GM23248 (cell line): ENCODE measurements at regions not wholly inside any gene's neighbourhood (a gene's known extent, or its start where the extent isn't known, plus 50 kb on each side); places are given as distances from the start of the nearest gene placed in this dataset.

ENCODE experiments used
- EZH2 ChIP-seq: fragments of 200-600 bp; sonication (generic); IDR thresholded peaks from 2 replicates; pipeline ENCODE4 v1.6.1; 2018; ENCODE audit warnings: antibody characterized with exemption, mild to moderate bottlenecking; ENCODE audit not compliant: insufficient read depth, poor library complexity, severe bottlenecking
- EZH2phosphoT487 ChIP-seq: fragments of 200-600 bp; sonication (generic); IDR thresholded peaks from 2 replicates; pipeline ENCODE4 v1.6.1; 2018; ENCODE audit warnings: antibody characterized with exemption, moderate library complexity, mild to moderate bottlenecking, low read depth; ENCODE audit not compliant: insufficient read depth

DNA sequence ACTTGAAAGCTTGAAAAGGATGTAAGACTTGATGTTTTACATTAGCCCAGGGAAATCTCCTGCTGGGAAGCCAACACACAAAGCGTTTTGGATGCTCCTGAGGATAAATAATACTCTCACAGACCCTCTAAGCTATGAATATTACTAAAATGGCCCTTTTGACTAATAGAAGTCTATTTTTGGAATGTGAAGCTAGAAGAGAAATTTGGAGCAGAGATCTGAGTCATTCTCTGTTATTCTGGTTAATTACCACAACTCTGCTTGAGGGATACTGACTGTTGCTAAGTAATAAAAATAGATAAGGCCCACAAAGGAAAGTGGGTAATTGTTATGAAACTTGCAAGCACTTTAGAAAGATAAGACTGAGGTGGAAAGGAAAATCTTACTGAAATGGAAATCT lies 346.2 kb upstream of the STXBP6 start:
- TF ChIP-seq EZH2 (no peak), EZH2phosphoT487 (no peak)
